ENCODE measurements at regions not wholly inside any gene's neighbourhood (a gene's known extent, or its start where the extent isn't known, plus 50 kb on each side); places are given as distances from the start of the nearest gene placed in this dataset.

GRCh38 chr17:53193044-53193443, 629.7 kb upstream of the KIF2B start:
- H3K27ac ChIP-seq (ENCODE audit: control insufficient read depth, insufficient read depth, low read length): no peak overlapping the region
- no peak overlapping the region for H3K9ac ChIP-seq (ENCODE audit: control insufficient read depth, extremely low read depth, insufficient read depth, low read length)
- no peaks in the 10 kb centered on the region for H4K20me1 ChIP-seq (ENCODE audit: control insufficient read depth, extremely low read depth, insufficient read depth, low read length)
- no peaks in the 10 kb centered on the region for H3K79me2 ChIP-seq (ENCODE audit: control insufficient read depth, insufficient read depth, low read length)
- no peak for FAIRE-seq
- dilution Hi-C loops (cut with MboI; ENCODE audit: extremely low pct_ligation_motif_present, low sequenced_read_pairs): no loop called here
- no peak overlapping the region for H3K4me3 ChIP-seq (ENCODE audit: control insufficient read depth in 2 of 3, extremely low read depth in 1 of 3, insufficient read depth in 2 of 3, low read depth in 1 of 3, low read length in 3 of 3)
- no peaks in the 10 kb centered on the region for H3K9me3 ChIP-seq (ENCODE audit: control insufficient read depth, low read depth, low read length)
- DNase-seq (ENCODE audit: low read depth, low spot score): no peak
- TF ChIP-seq EZH2 (IDR thresholded peaks at IDR 0.05; ENCODE audit: low read length) (no peak), CTCF (optimal IDR thresholded peaks at IDR 0.05 in 1 of 3, IDR thresholded peaks at IDR 0.05 in 1 of 3, conservative IDR thresholded peaks at IDR 0.05 in 1 of 3; ENCODE audit: extremely low read depth in 1 of 3, insufficient read depth in 2 of 3, low read length in 3 of 3) (no peak)
- H3K4me2 ChIP-seq (ENCODE audit: control insufficient read depth, extremely low read depth, insufficient read depth, low read depth, low read length): no peak overlapping the region
- H3K27me3 ChIP-seq (ENCODE audit: control insufficient read depth, extremely low read depth, insufficient read depth, low read length): no peaks in the 10 kb centered on the region
- no peaks in the 10 kb centered on the region for H3K9me1 ChIP-seq (ENCODE audit: control insufficient read depth, extremely low read depth, insufficient read depth, low read length)
- H2AFZ ChIP-seq (ENCODE audit: control insufficient read depth, low read length): no peak overlapping the region
- no peaks in the 10 kb centered on the region for H3K36me3 ChIP-seq (ENCODE audit: control insufficient read depth in 2 of 2, extremely low read depth in 1 of 2, insufficient read depth in 2 of 2, low read length in 2 of 2)
- H3K4me1 ChIP-seq (ENCODE audit: control insufficient read depth, extremely low read depth, insufficient read depth, low read length): no peaks in the 10 kb centered on the region

GRCh38 chr17:53191878-53192277, 630.8 kb upstream of the KIF2B start:
- Histone ChIP-seq H3K4me2 (ENCODE audit: control insufficient read depth, extremely low read depth, insufficient read depth, low read depth, low read length) (no peak overlapping the region), H3K9me3 (ENCODE audit: control insufficient read depth, low read depth, low read length) (no peaks in the 10 kb centered on the region)
- dilution Hi-C loops (cut with MboI; ENCODE audit: extremely low pct_ligation_motif_present, low sequenced_read_pairs): no loop called here

More at GRCh38 chr17:53191878-53192277, 630.8 kb upstream of the KIF2B start:
- Histone ChIP-seq H3K36me3 (ENCODE audit: control insufficient read depth in 2 of 2, extremely low read depth in 1 of 2, insufficient read depth in 2 of 2, low read length in 2 of 2) (no peaks in the 10 kb centered on the region), H3K9ac (ENCODE audit: control insufficient read depth, extremely low read depth, insufficient read depth, low read length) (no peak overlapping the region), H3K4me1 (ENCODE audit: control insufficient read depth, extremely low read depth, insufficient read depth, low read length) (no peaks in the 10 kb centered on the region), H3K27ac (ENCODE audit: control insufficient read depth, insufficient read depth, low read length) (no peak overlapping the region), H3K9me1 (ENCODE audit: control insufficient read depth, extremely low read depth, insufficient read depth, low read length) (no peaks in the 10 kb centered on the region), H3K79me2 (ENCODE audit: control insufficient read depth, insufficient read depth, low read length) (no peaks in the 10 kb centered on the region), H2AFZ (ENCODE audit: control insufficient read depth, low read length) (no peak overlapping the region), H3K27me3 (ENCODE audit: control insufficient read depth, extremely low read depth, insufficient read depth, low read length) (no peaks in the 10 kb centered on the region), H4K20me1 (ENCODE audit: control insufficient read depth, extremely low read depth, insufficient read depth, low read length) (no peaks in the 10 kb centered on the region), H3K4me3 (ENCODE audit: control insufficient read depth in 2 of 3, extremely low read depth in 1 of 3, insufficient read depth in 2 of 3, low read depth in 1 of 3, low read length in 3 of 3) (no peak overlapping the region)
- TF ChIP-seq EZH2 (IDR thresholded peaks at IDR 0.05; ENCODE audit: low read length): no peak
- TF ChIP-seq CTCF (optimal IDR thresholded peaks at IDR 0.05 in 1 of 3, IDR thresholded peaks at IDR 0.05 in 1 of 3, conservative IDR thresholded peaks at IDR 0.05 in 1 of 3; ENCODE audit: extremely low read depth in 1 of 3, insufficient read depth in 2 of 3, low read length in 3 of 3): no peak
- DNase-seq (ENCODE audit: low read depth, low spot score) (no peak), FAIRE-seq (no peak)
